Keratinocyte (primary cell): ENCODE measurements at regions not wholly inside any gene's neighbourhood (a gene's known extent, or its start where the extent isn't known, plus 50 kb on each side); places are given as distances from the start of the nearest gene placed in this dataset.

Experiments used
- CTCF ChIP-seq, 3 experiments: IDR thresholded peaks in 1 of 3; conservative IDR thresholded peaks in 1 of 3; optimal IDR thresholded peaks in 1 of 3; 2 replicates in 2 of 3; 3 replicates in 1 of 3; pipeline versions ENCODE3 to v1.5.1; 2011; ENCODE audit warnings: low read length in 3 of 3, mild to moderate bottlenecking in 3 of 3, moderate library complexity in 2 of 3, control low read depth in 1 of 3, inconsistent platforms in 1 of 3; ENCODE audit not compliant: insufficient read depth in 2 of 3; ENCODE audit errors: extremely low read depth in 1 of 3
- EZH2 ChIP-seq: IDR thresholded peaks from one replicate; pipeline ENCODE4 v1.6.1; 2012; ENCODE audit warnings: inconsistent platforms, mild to moderate bottlenecking, low read length, moderate library complexity

- TF ChIP-seq CTCF (optimal IDR thresholded peaks at IDR 0.05 in 1 of 3, IDR thresholded peaks at IDR 0.05 in 1 of 3, conservative IDR thresholded peaks at IDR 0.05 in 1 of 3; ENCODE audit: extremely low read depth in 1 of 3, insufficient read depth in 2 of 3, low read length in 3 of 3): no peak
- TF ChIP-seq EZH2: no peak
Measured at GRCh38 chr7:106770191-106770590, 94.9 kb upstream of the PIK3CG start.
